ENCODE measurements at regions not wholly inside any gene's neighbourhood (a gene's known extent, or its start where the extent isn't known, plus 50 kb on each side); places are given as distances from the start of the nearest gene placed in this dataset.

- no peak for DNase-seq (ENCODE audit: low read depth)
- no peak overlapping the region for H3K4me3 ChIP-seq (ENCODE audit: low read depth, low read length)
- no peak for TF ChIP-seq POLR2A (IDR thresholded peaks at IDR 0.05; ENCODE audit: extremely low read depth, insufficient read length)
- no peak for TF ChIP-seq MAX (IDR thresholded peaks at IDR 0.05; ENCODE audit: low read depth, low read length)
- no peak for TF ChIP-seq MYC (IDR thresholded peaks at IDR 0.05; ENCODE audit: low read depth, low read length)
- TF ChIP-seq CTCF (IDR thresholded peaks at IDR 0.05; ENCODE audit: low read depth, low read length), result no peak
Observed at GRCh38 chr22:44382116-44383038, 69.6 kb upstream of the SHISAL1 start.

- DNase-seq (ENCODE audit: low read depth), result no peak
- TF ChIP-seq CTCF (IDR thresholded peaks at IDR 0.05; ENCODE audit: low read depth, low read length), result no peak
- TF ChIP-seq POLR2A (IDR thresholded peaks at IDR 0.05; ENCODE audit: extremely low read depth, insufficient read length), result no peak
- TF ChIP-seq MYC (IDR thresholded peaks at IDR 0.05; ENCODE audit: low read depth, low read length), result no peak
- no peak for TF ChIP-seq MAX (IDR thresholded peaks at IDR 0.05; ENCODE audit: low read depth, low read length)
- no peak overlapping the region for H3K4me3 ChIP-seq (ENCODE audit: low read depth, low read length)
Observed at GRCh38 chr22:44381761-44382115, 69.0 kb upstream of the SHISAL1 start.

GRCh38 chr22:44380756-44381486 lies 68.2 kb upstream of the SHISAL1 start:
- no peak for DNase-seq (ENCODE audit: low read depth)
- H3K4me3 ChIP-seq (ENCODE audit: low read depth, low read length), result no peak overlapping the region
- TF ChIP-seq MYC (IDR thresholded peaks at IDR 0.05; ENCODE audit: low read depth, low read length) (no peak), POLR2A (IDR thresholded peaks at IDR 0.05; ENCODE audit: extremely low read depth, insufficient read length) (no peak), MAX (IDR thresholded peaks at IDR 0.05; ENCODE audit: low read depth, low read length) (no peak)

GRCh38 chr22:44379817-44380755 lies 67.3 kb upstream of the SHISAL1 start:
- TF ChIP-seq MYC (IDR thresholded peaks at IDR 0.05; ENCODE audit: low read depth, low read length) (no peak), POLR2A (IDR thresholded peaks at IDR 0.05; ENCODE audit: extremely low read depth, insufficient read length) (no peak)
- no peak overlapping the region for H3K4me3 ChIP-seq (ENCODE audit: low read depth, low read length)
- DNase-seq (ENCODE audit: low read depth), result no peak

GRCh38 chr22:44378380-44378779 lies 65.6 kb upstream of the SHISAL1 start:
- no peak for TF ChIP-seq CTCF (IDR thresholded peaks at IDR 0.05; ENCODE audit: low read depth, low read length)
- TF ChIP-seq MAX (IDR thresholded peaks at IDR 0.05; ENCODE audit: low read depth, low read length), result no peak
- TF ChIP-seq MYC (IDR thresholded peaks at IDR 0.05; ENCODE audit: low read depth, low read length), result no peak
- TF ChIP-seq POLR2A (IDR thresholded peaks at IDR 0.05; ENCODE audit: extremely low read depth, insufficient read length), result no peak
- no peak for DNase-seq (ENCODE audit: low read depth)
- no peak overlapping the region for H3K4me3 ChIP-seq (ENCODE audit: low read depth, low read length)

- TF ChIP-seq POLR2A (IDR thresholded peaks at IDR 0.05; ENCODE audit: extremely low read depth, insufficient read length), result no peak
- H3K4me3 ChIP-seq (ENCODE audit: low read depth, low read length), result no peak overlapping the region
- DNase-seq (ENCODE audit: low read depth), result no peak
Observed at GRCh38 chr22:44375451-44375850, 62.7 kb upstream of the SHISAL1 start.
